Prostate gland (tissue), 2 donors: ENCODE measurements at regions not wholly inside any gene's neighbourhood (a gene's known extent, or its start where the extent isn't known, plus 50 kb on each side); places are given as distances from the start of the nearest gene placed in this dataset.
A peak's percentile ranks its signal among the peaks of the same experiment; 100 is the strongest.

Experiments used
- DNase-seq: peaks from one replicate; pipeline ENCODE4 v3.0.0-alpha.2; 2019; ENCODE audit warnings: low spot score
- H3K27ac ChIP-seq, 2 donors: fragments of 200-600 bp; sonication (generic); 2 replicates each; pipeline ENCODE4 v1.5.1; 2017 to 2019
- H3K27me3 ChIP-seq: fragments of 200-600 bp; sonication (generic); replicated peaks from 2 replicates; pipeline ENCODE4 v1.5.1; 2019; ENCODE audit not compliant: insufficient read depth
- H3K36me3 ChIP-seq, 2 donors: fragments of 200-600 bp; sonication (generic); 1 replicate in 1 of 2; 2 replicates in 1 of 2; pipeline versions ENCODE4 v1.5.1 to v1.8.1; 2017 to 2019
- H3K4me1 ChIP-seq: fragments of 200-600 bp; sonication (generic); replicated peaks from 2 replicates; pipeline ENCODE4 v1.5.1; 2019
- H3K4me3 ChIP-seq, 2 donors: fragments of 200-600 bp; sonication (generic); 2 replicates each; pipeline ENCODE4 v1.5.1; 2017 to 2019
- H3K9me3 ChIP-seq: fragments of 200-600 bp; sonication (generic); 2 replicates; pipeline ENCODE4 v1.5.1; 2017
- CTCF ChIP-seq, 4 experiments: fragments of 200-600 bp in 2 of 4; fragments of 450-650 bp in 2 of 4; sonication (generic) in 2 of 4; IDR thresholded peaks; 1 replicate in 3 of 4; 2 replicates in 1 of 4; pipeline ENCODE4 v1.5.1; 2016 to 2019; ENCODE audit warnings: antibody characterized with exemption in 4 of 4, mild to moderate bottlenecking in 2 of 4, moderate library complexity in 2 of 4
- POLR2A ChIP-seq: fragments of 450-650 bp; IDR thresholded peaks from one replicate; pipeline ENCODE4 v1.6.1; 2016; ENCODE audit warnings: antibody characterized with exemption, mild to moderate bottlenecking
- POLR2AphosphoS5 ChIP-seq: sonication (generic); formaldehyde crosslinking; IDR thresholded peaks from one replicate; pipeline ENCODE4 v1.6.1; 2017; ENCODE audit warnings: antibody characterized with exemption
- WGBS: methylation state at CpG from one replicate; pipeline ENCODE4 v1.1.5; 2018; 5-methylcytosine and 5-hydroxymethylcytosine counted together
- intact Hi-C: fragments of 100-400 bp; cut with DNase I; formaldehyde crosslinking; loops from one replicate; pipeline ENCODE4 v1.14.2; 2022

DNA sequence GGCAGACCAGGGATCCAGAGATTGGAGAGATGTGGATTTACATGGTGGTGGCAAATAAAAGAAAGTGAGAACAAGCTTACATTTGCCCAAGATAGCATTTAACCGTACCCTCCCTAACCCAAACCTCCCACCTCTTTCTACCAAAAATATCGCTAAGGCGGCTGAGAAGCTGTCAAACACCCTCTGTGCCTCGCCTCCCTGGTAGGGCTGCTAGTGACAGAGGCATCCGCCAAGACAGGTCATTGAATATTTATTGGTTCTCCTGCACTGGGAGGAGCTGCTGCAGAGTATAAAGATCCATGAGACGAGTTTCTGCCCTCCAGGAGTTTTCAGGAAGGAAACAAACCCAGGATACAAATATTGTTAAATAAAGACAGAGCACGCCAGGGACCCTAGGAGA lies 107.3 kb upstream of the TMC3 start:
- Histone ChIP-seq H3K36me3 (no peaks in the 10 kb centered on the region), H3K27ac (no peak overlapping the region), H3K4me3 (no peak overlapping the region), H3K27me3 (no peaks in the 10 kb centered on the region), H3K9me3 (no peaks in the 10 kb centered on the region), H3K4me1 (no peaks in the 10 kb centered on the region)
- DNase-seq: no peak
- intact Hi-C loops: loop anchor here (5.0 to 10.0 kb wide), 5 partner anchors 343 to 723 kb away; partner anchors contain the start of gene MEX3B
- 87% methylated on average over 7 of the region's 7 CpGs for WGBS
- TF ChIP-seq CTCF (IDR thresholded peaks at IDR 0.05): no peak
- TF ChIP-seq POLR2AphosphoS5: no peak
- no peak for TF ChIP-seq POLR2A

DNA sequence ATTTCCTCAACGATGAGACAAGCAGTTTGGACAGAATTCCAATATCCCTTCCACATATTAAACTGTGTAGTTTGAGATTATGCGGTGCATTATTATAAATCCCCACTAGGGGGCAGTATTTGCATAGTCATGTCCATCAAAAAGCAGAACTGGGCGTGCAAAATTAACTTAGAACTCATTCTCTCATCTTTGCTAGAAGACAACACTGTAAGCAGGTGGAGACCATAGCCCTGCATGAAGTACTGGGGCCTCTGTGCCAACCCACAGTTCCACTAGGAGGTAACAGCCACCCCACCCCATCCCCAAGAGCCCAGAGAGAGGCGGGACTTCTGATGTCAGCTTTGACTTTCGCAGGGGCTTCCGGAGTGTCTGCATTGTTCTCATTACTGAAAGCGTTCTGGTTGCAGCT lies 106.6 kb upstream of the TMC3 start:
- intact Hi-C loops: loop anchor here (5.0 to 10.0 kb wide), 5 partner anchors 344 to 724 kb away; partner anchors contain the start of gene MEX3B
- Histone ChIP-seq H3K27ac (no peak overlapping the region), H3K9me3 (no peaks in the 10 kb centered on the region), H3K36me3 (no peaks in the 10 kb centered on the region), H3K27me3 (no peaks in the 10 kb centered on the region), H3K4me3 (no peak overlapping the region), H3K4me1 (no peaks in the 10 kb centered on the region)
- WGBS: 46% methylated on average over 7 of the region's 7 CpGs
- TF ChIP-seq POLR2AphosphoS5: no peak
- peak; percentile 73 to 97 (median 84) for TF ChIP-seq CTCF (IDR thresholded peaks at IDR 0.05)
- peak; percentile 56 for DNase-seq

GRCh38 chr15:81478354-81478753 lies 104.3 kb upstream of the TMC3 start:
- no peak for TF ChIP-seq POLR2A
- TF ChIP-seq POLR2AphosphoS5: no peak
- TF ChIP-seq CTCF (IDR thresholded peaks at IDR 0.05): no peak
- DNase-seq: no peak
- WGBS: 73% methylated on average over 2 of the region's 2 CpGs
- H3K27ac ChIP-seq: no peak overlapping the region
- no peaks in the 10 kb centered on the region for H3K9me3 ChIP-seq
- H3K36me3 ChIP-seq: no peaks in the 10 kb centered on the region
- intact Hi-C loops: no loop called here
- H3K4me3 ChIP-seq: no peak overlapping the region
- no peaks in the 10 kb centered on the region for H3K4me1 ChIP-seq
- no peaks in the 10 kb centered on the region for H3K27me3 ChIP-seq

DNA sequence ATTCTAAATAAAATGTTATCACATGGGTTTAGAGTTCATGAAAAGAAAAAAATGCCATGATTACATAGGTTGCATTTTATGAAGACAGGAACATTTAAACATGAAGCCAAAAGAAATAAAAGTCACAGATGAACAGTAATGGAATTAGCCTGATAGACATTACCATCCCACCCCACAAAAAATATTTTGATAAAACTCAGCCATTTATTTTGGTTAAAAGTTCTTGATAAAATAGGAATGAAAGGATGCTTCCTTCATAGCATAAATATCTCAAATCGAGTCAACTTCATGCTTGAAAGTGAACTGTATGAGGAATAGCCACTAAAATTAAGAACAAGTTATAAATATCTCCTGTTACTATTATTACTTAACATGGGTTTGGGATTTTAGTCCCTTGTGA lies 101.9 kb upstream of the TMC3 start:
- no peak overlapping the region for H3K27ac ChIP-seq
- no peak for TF ChIP-seq POLR2A
- no peak for TF ChIP-seq CTCF (IDR thresholded peaks at IDR 0.05)
- no peak for TF ChIP-seq POLR2AphosphoS5
- H3K9me3 ChIP-seq: no peaks in the 10 kb centered on the region
- H3K4me3 ChIP-seq: no peak overlapping the region
- no peaks in the 10 kb centered on the region for H3K4me1 ChIP-seq
- intact Hi-C loops: no loop called here
- no peaks in the 10 kb centered on the region for H3K36me3 ChIP-seq
- DNase-seq: no peak
- no peaks in the 10 kb centered on the region for H3K27me3 ChIP-seq
- WGBS: 70% methylated on average over 1 of the region's 1 CpG

- DNase-seq: no peak
- 96% methylated on average over 2 of the region's 2 CpGs for WGBS
- TF ChIP-seq CTCF (IDR thresholded peaks at IDR 0.05) (no peak), POLR2A (no peak), POLR2AphosphoS5 (no peak)
- Histone ChIP-seq H3K27ac (no peak overlapping the region), H3K9me3 (no peaks in the 10 kb centered on the region), H3K4me1 (no peaks in the 10 kb centered on the region), H3K36me3 (no peaks in the 10 kb centered on the region), H3K4me3 (no peak overlapping the region), H3K27me3 (no peaks in the 10 kb centered on the region)
- intact Hi-C loops: no loop called here
Measured at GRCh38 chr15:81475471-81475870, 101.5 kb upstream of the TMC3 start.
